HEK293 (cell line): ENCODE measurements at regions not wholly inside any gene's neighbourhood (a gene's known extent, or its start where the extent isn't known, plus 50 kb on each side); places are given as distances from the start of the nearest gene placed in this dataset.

Experiments
- MYNN ChIP-seq: fragments of 450-650 bp; formaldehyde crosslinking; IDR thresholded peaks from 2 replicates; pipeline ENCODE4 v1.5.1; 2016; ENCODE audit warnings: missing biosample characterization, missing genetic modification characterization, borderline replicate concordance
- RBAK ChIP-seq: fragments of 450-650 bp; formaldehyde crosslinking; IDR thresholded peaks from 2 replicates; pipeline ENCODE4 v1.5.1; 2016; ENCODE audit warnings: missing biosample characterization, missing genetic modification characterization
- TRIM28 ChIP-seq: IDR thresholded peaks from 2 replicates; pipeline ENCODE4 v1.6.1; 2011; ENCODE audit warnings: low read length, control low read depth, borderline replicate concordance
- YY1 ChIP-seq: fragments of 450-650 bp; formaldehyde crosslinking; IDR thresholded peaks from 2 replicates; pipeline ENCODE4 v1.5.1; 2018; ENCODE audit warnings: missing biosample characterization, missing genetic modification characterization
- ZBTB17 ChIP-seq: fragments of 450-650 bp; formaldehyde crosslinking; IDR thresholded peaks from 2 replicates; pipeline ENCODE4 v1.5.1; 2016; ENCODE audit warnings: missing biosample characterization, missing genetic modification characterization
- ZBTB20 ChIP-seq: fragments of 450-650 bp; formaldehyde crosslinking; IDR thresholded peaks from 2 replicates; pipeline ENCODE4 v1.5.1; 2016; ENCODE audit warnings: missing biosample characterization, missing genetic modification characterization
- ZNF548 ChIP-seq: fragments of 450-650 bp; formaldehyde crosslinking; IDR thresholded peaks from 2 replicates; pipeline ENCODE4 v1.5.1; 2016; ENCODE audit warnings: missing biosample characterization, missing genetic modification characterization
- ZNF621 ChIP-seq: fragments of 450-650 bp; formaldehyde crosslinking; IDR thresholded peaks from 2 replicates; pipeline ENCODE4 v1.5.1; 2017; ENCODE audit warnings: missing biosample characterization, missing genetic modification characterization
- ZNF660 ChIP-seq: fragments of 450-650 bp; IDR thresholded peaks from 2 replicates; pipeline ENCODE4 v1.5.1; 2018; ENCODE audit warnings: missing biosample characterization, mild to moderate bottlenecking, missing genetic modification characterization
- ZNF747 ChIP-seq: fragments of 450-650 bp; formaldehyde crosslinking; IDR thresholded peaks from 2 replicates; pipeline ENCODE4 v1.5.1; 2016; ENCODE audit warnings: missing biosample characterization, missing genetic modification characterization
- TF ChIP-seq, protein P1 (sequence below): fragments of 450-650 bp; formaldehyde crosslinking; IDR thresholded peaks from 2 replicates; pipeline ENCODE4 v1.5.1; 2016; ENCODE audit warnings: missing biosample characterization, missing genetic modification characterization
- TF ChIP-seq, protein P2 (sequence below): fragments of 450-650 bp; formaldehyde crosslinking; IDR thresholded peaks from 2 replicates; pipeline ENCODE4 v1.5.1; 2017; ENCODE audit warnings: missing biosample characterization, missing genetic modification characterization

DNA sequence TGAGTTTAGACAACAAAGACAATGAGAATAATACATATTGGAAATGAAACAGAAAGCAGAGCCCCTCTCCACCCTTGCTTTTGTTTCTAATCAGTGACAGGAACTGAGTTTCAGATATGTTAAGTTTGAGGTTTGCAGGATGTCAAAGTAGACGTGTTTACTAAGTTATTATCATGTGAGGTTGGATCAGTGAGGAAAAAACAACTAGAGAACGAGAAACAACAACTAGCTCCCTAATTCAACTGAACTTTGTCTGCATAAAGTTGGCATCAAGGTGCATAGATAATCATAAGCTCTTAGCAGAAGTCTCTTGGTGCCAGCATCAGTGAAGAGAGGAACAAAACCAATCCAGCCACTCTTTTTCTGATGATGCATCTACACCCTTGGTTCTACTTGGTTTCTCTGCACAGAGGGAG, 491.1 kb upstream of the NR2F2 start:
- TF ChIP-seq, protein P1, sequence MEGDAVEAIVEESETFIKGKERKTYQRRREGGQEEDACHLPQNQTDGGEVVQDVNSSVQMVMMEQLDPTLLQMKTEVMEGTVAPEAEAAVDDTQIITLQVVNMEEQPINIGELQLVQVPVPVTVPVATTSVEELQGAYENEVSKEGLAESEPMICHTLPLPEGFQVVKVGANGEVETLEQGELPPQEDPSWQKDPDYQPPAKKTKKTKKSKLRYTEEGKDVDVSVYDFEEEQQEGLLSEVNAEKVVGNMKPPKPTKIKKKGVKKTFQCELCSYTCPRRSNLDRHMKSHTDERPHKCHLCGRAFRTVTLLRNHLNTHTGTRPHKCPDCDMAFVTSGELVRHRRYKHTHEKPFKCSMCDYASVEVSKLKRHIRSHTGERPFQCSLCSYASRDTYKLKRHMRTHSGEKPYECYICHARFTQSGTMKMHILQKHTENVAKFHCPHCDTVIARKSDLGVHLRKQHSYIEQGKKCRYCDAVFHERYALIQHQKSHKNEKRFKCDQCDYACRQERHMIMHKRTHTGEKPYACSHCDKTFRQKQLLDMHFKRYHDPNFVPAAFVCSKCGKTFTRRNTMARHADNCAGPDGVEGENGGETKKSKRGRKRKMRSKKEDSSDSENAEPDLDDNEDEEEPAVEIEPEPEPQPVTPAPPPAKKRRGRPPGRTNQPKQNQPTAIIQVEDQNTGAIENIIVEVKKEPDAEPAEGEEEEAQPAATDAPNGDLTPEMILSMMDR (tag by site-specific recombination) = no peak
- no peak for TF ChIP-seq ZNF548
- no peak for TF ChIP-seq ZBTB17
- no peak for TF ChIP-seq ZNF621 (tag by site-specific recombination)
- no peak for TF ChIP-seq ZNF747
- no peak for TF ChIP-seq ZNF660
- TF ChIP-seq MYNN = no peak
- TF ChIP-seq ZBTB20 = no peak
- no peak for TF ChIP-seq YY1
- TF ChIP-seq, protein P2, sequence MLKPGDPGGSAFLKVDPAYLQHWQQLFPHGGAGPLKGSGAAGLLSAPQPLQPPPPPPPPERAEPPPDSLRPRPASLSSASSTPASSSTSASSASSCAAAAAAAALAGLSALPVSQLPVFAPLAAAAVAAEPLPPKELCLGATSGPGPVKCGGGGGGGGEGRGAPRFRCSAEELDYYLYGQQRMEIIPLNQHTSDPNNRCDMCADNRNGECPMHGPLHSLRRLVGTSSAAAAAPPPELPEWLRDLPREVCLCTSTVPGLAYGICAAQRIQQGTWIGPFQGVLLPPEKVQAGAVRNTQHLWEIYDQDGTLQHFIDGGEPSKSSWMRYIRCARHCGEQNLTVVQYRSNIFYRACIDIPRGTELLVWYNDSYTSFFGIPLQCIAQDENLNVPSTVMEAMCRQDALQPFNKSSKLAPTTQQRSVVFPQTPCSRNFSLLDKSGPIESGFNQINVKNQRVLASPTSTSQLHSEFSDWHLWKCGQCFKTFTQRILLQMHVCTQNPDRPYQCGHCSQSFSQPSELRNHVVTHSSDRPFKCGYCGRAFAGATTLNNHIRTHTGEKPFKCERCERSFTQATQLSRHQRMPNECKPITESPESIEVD (tag by site-specific recombination) = no peak
- TF ChIP-seq TRIM28 = no peak
- TF ChIP-seq RBAK (tag by site-specific recombination) = no peak
